Tibial artery (tissue), 4 donors: ENCODE measurements at regions not wholly inside any gene's neighbourhood (a gene's known extent, or its start where the extent isn't known, plus 50 kb on each side); places are given as distances from the start of the nearest gene placed in this dataset.

Experiments used
- DNase-seq, 2 donors: peaks; one replicate each; pipeline ENCODE4 v3.0.0-alpha.2; 2019
- H3K27ac ChIP-seq, 2 donors: fragments of 200-600 bp; sonication (generic) in 1 of 2; 1 replicate in 1 of 2; 2 replicates in 1 of 2; pipeline ENCODE4 v1.5.1; 2018 to 2019; ENCODE audit warnings: mild to moderate bottlenecking in 1 of 2
- H3K27me3 ChIP-seq, 2 donors: fragments of 200-600 bp; sonication (generic) in 1 of 2; one replicate each; pipeline versions ENCODE4 v1.5.1 to v1.6.0; 2016 to 2019
- H3K36me3 ChIP-seq, 3 donors: fragments of 200-600 bp; sonication (generic) in 2 of 3; one replicate each; pipeline ENCODE4 v1.5.1; 2016 to 2019; ENCODE audit warnings: mild to moderate bottlenecking in 2 of 3
- H3K4me1 ChIP-seq, 4 donors: fragments of 200-600 bp; sonication (generic) in 2 of 4; 1 replicate in 3 of 4; 2 replicates in 1 of 4; pipeline ENCODE4 v1.5.1; 2016 to 2019
- H3K4me3 ChIP-seq, 2 donors: fragments of 200-600 bp; sonication (generic) in 1 of 2; 1 replicate in 1 of 2; 2 replicates in 1 of 2; pipeline ENCODE4 v1.5.1; 2018 to 2019; ENCODE audit warnings: mild to moderate bottlenecking in 2 of 2
- H3K9me3 ChIP-seq, 3 donors: fragments of 200-600 bp; sonication (generic) in 1 of 3; one replicate each; pipeline ENCODE4 v1.5.1; 2016 to 2019
- CTCF ChIP-seq, 2 experiments: fragments of 200-600 bp in 1 of 2; fragments of 450-650 bp in 1 of 2; IDR thresholded peaks; one replicate each; pipeline ENCODE4 v1.5.1; 2017 to 2019; ENCODE audit warnings: antibody characterized with exemption in 2 of 2, mild to moderate bottlenecking in 1 of 2, moderate library complexity in 1 of 2
- intact Hi-C: fragments of 100-400 bp; cut with DNase I; formaldehyde crosslinking; loops from one replicate; pipeline ENCODE4 v1.15.0; 2023; ENCODE audit warnings: low total_unique reads

DNA sequence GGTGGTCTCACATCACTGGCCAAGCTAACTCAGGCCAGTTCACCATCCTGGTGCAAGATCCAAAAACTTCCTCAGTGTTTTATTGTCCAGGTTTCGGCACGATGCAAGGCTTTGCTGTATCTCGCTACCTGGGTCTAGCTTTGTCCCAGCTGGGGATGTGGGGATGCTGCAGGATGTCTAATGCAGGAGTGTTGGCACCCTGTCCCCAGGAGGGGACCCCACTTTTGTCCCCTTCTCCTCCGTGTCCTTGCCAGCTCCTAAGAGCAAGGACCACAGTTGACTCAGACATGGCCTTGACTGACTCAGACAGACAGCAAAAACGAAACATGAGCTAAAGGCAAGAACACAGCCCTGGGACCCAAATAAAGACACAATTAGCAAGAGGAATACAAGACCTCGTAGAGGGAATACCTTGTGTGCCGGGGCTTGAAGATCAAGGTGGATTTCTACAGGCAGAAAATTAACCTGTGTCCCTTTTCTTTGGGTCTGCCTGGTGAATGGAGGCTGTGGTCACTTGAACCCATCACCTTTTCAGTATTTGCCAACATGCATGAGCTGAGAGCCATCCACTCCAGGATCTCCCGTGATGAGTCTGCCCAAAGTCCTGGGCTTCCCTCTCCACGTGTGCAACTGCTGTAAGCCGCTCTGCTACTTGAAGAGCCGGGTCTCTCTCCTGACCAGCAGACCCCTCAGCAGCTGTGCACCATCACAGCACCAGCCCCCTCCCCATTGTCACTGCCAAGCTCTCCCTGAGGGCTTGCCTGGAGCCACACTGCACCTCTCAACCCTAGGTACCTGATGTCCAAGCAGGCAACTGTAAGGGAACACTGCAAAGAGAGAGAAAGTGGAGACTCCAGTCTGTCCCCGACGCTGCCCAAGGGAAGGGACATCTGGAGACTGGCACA, 149.5 kb upstream of the ZNF507 start:
- no peak overlapping the region for H3K27ac ChIP-seq
- peak in 1 of 2 donors; percentile 28 for DNase-seq
- intact Hi-C loops: no loop called here
- H3K27me3 ChIP-seq: no peaks in the 10 kb centered on the region
- TF ChIP-seq CTCF (IDR thresholded peaks at IDR 0.05): no peak
- no peak overlapping the region for H3K4me3 ChIP-seq
- H3K9me3 ChIP-seq: no peaks in the 10 kb centered on the region
- no peaks in the 10 kb centered on the region for H3K36me3 ChIP-seq
- H3K4me1 ChIP-seq: no peaks in the 10 kb centered on the region

DNA sequence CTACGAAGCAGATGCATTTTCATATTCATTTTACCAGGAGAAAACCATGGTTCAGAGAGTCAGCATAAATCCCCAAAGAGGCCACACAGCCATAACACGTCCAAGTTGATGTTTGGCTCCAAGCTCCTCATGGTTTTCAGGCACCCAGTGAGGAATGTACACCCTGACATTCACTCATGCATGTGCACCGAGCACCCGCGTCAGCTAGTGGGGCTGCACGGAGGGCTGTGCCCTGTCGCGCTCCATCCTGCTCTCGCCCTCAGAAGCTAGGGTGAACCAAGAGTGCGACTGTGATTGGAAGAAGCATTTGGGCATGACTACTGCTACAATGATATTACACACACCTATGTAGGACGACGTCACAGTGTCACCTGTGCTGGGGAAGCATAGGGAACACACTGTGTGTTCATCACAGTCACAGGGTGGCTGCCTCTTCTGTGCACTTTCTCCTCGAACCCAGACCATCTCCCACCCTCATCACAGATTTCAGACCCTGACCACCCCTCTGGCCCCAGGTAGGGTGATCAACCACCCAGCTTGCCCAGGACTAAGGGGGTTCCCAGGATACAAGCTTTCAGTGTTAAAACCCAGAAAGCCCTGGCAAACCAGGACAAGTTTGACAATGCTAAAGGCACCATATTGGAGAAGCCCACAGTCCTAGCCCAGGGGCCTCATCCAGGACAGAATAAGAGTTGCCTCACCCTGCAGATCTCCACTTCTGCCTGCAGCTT, 148.6 kb upstream of the ZNF507 start:
- Histone ChIP-seq H3K27ac (no peak overlapping the region), H3K27me3 (no peaks in the 10 kb centered on the region), H3K9me3 (no peaks in the 10 kb centered on the region), H3K4me3 (no peak overlapping the region), H3K36me3 (no peaks in the 10 kb centered on the region), H3K4me1 (no peaks in the 10 kb centered on the region)
- intact Hi-C loops: no loop called here
- peak in 1 of 2 donors; percentile 32 for DNase-seq
- TF ChIP-seq CTCF (IDR thresholded peaks at IDR 0.05): no peak

DNA sequence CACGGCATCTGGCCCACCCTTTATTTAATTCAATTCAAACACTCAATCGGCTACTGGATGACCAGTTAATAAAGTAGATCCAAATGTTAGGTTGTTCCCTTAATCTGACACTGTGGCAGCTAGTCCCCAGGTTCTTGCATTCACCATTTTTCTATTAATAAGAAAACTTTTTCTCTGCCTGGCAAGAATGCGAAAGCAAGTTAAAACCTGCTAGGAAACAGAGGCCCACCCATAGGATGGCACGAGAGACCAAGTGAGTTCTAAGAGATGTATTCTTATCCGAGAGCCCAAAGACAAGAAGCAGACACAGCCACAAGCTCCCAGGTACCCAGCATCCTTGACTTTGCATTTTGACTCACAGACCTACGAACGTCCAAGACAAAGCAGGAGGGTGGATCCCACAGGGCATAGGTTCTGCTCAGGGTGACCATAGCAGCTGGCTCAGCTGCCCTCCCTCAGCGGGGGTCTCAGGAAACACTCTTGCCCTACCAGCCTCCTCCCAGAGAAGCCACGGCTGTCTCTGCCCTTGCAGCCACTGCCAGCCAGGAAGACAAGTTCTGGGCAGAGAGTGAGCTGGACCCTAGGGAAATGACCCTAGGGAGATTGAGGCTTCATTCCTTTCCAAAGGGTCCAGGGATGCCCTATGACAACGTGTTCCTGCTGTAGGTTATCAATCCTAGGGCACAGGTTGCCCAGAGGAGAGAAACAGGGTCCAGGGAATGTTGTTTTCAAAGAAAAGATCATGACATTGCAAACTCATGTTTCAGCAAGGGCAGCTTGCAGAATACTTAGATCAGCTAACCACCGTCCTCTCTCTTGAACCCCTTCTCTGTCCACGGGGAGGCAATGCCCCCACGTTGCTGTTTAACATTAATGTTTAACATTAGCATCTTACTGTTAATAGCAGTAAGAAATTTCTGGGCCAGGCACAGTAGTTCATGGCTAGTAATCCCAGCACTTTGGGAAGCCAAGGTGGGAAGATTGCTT, 147.2 kb upstream of the ZNF507 start:
- DNase-seq: peak in 1 of 2 donors; percentile 21
- Histone ChIP-seq H3K9me3 (no peaks in the 10 kb centered on the region), H3K27me3 (no peaks in the 10 kb centered on the region), H3K27ac (no peak overlapping the region), H3K4me1 (no peaks in the 10 kb centered on the region), H3K36me3 (no peaks in the 10 kb centered on the region), H3K4me3 (no peak overlapping the region)
- intact Hi-C loops: no loop called here
- no peak for TF ChIP-seq CTCF (IDR thresholded peaks at IDR 0.05)

GRCh38 chr19:32199501-32200040, 145.8 kb upstream of the ZNF507 start:
- intact Hi-C loops: no loop called here
- peak in 1 of 2 donors; percentile 40 for DNase-seq
- Histone ChIP-seq H3K9me3 (no peaks in the 10 kb centered on the region), H3K36me3 (no peaks in the 10 kb centered on the region), H3K27me3 (no peaks in the 10 kb centered on the region), H3K4me3 (no peak overlapping the region), H3K27ac (no peak overlapping the region), H3K4me1 (no peaks in the 10 kb centered on the region)
- TF ChIP-seq CTCF (IDR thresholded peaks at IDR 0.05): no peak
